ENCODE measurements at regions not wholly inside any gene's neighbourhood (a gene's known extent, or its start where the extent isn't known, plus 50 kb on each side); places are given as distances from the start of the nearest gene placed in this dataset.
"Not testable (repeated sequence)": the region's sequence is repeated elsewhere in the genome, so short reads cannot be mapped to it uniquely, and the experiment has no call there.

- DNase-seq, result no peak
Observed at GRCh38 chr1:64318428-64318827, 115.0 kb downstream of the UBE2U start.

GRCh38 chr1:64320007-64320406 lies 116.6 kb downstream of the UBE2U start:
- DNase-seq, result no peak

GRCh38 chr1:64320470-64320869 lies 117.0 kb downstream of the UBE2U start:
- no peak for DNase-seq

- DNase-seq, result no peak
Observed at GRCh38 chr1:64320922-64321614, 117.6 kb downstream of the UBE2U start.

- DNase-seq, result no peak
Observed at GRCh38 chr1:64323054-64323453, 119.6 kb downstream of the UBE2U start.

- DNase-seq, result no peak
Observed at GRCh38 chr1:64323882-64324281, 120.5 kb downstream of the UBE2U start.

- DNase-seq, result no peak
Observed at GRCh38 chr1:64325856-64326255, 122.4 kb downstream of the UBE2U start.

- DNase-seq, result peak; percentile 34
Observed at GRCh38 chr1:64327119-64327518, 123.7 kb downstream of the UBE2U start.

- DNase-seq, result no peak
Observed at GRCh38 chr1:64328193-64328592, 124.8 kb downstream of the UBE2U start.

GRCh38 chr1:64330839-64331238 lies 127.4 kb downstream of the UBE2U start:
- no peak for DNase-seq

GRCh38 chr1:64335636-64336035 lies 132.2 kb downstream of the UBE2U start:
- DNase-seq, result no peak

GRCh38 chr1:64337475-64337874 lies 132.5 kb upstream of the CACHD1 start:
- DNase-seq, result no peak

- no peak for DNase-seq
Observed at GRCh38 chr1:64337926-64338325, 132.0 kb upstream of the CACHD1 start.

- no peak for DNase-seq
Observed at GRCh38 chr1:64340361-64340760, 129.6 kb upstream of the CACHD1 start.

GRCh38 chr1:64343105-64343822 lies 126.7 kb upstream of the CACHD1 start:
- DNase-seq, result no peak

GRCh38 chr1:64343823-64344190 lies 126.1 kb upstream of the CACHD1 start:
- DNase-seq, result no peak

- DNase-seq, result no peak
Observed at GRCh38 chr1:64348270-64348960, 121.5 kb upstream of the CACHD1 start.

GRCh38 chr1:64348961-64349648 lies 120.8 kb upstream of the CACHD1 start:
- no peak for DNase-seq

- not testable (repeated sequence) for DNase-seq
Observed at GRCh38 chr1:64355534-64355933, 114.4 kb upstream of the CACHD1 start.

GRCh38 chr1:64356636-64357256 lies 113.2 kb upstream of the CACHD1 start:
- no peak for DNase-seq

- no peak for DNase-seq
Observed at GRCh38 chr1:64357422-64357821, 112.5 kb upstream of the CACHD1 start.

GRCh38 chr1:64358692-64359091 lies 111.2 kb upstream of the CACHD1 start:
- no peak for DNase-seq

- DNase-seq, result no peak
Observed at GRCh38 chr1:64361974-64362373, 108.0 kb upstream of the CACHD1 start.
